GM12892 (cell line): ENCODE measurements at regions not wholly inside any gene's neighbourhood (a gene's known extent, or its start where the extent isn't known, plus 50 kb on each side); places are given as distances from the start of the nearest gene placed in this dataset.

ENCODE experiments used
- POLR2A ChIP-seq: IDR thresholded peaks from 2 replicates; pipeline ENCODE4 v1.6.1; 2011; ENCODE audit warnings: low read depth, low read length, control low read depth
- POLR2AphosphoS5 ChIP-seq: IDR thresholded peaks from 2 replicates; pipeline ENCODE4 v1.6.1; 2011; ENCODE audit warnings: low read depth, low read length, control low read depth

- TF ChIP-seq POLR2AphosphoS5 (no peak), POLR2A (no peak)
Observed at GRCh38 chrX:150012647-150013381, 74.5 kb upstream of the EOLA2 start.
